WTC11 (cell line): ENCODE measurements at regions not wholly inside any gene's neighbourhood (a gene's known extent, or its start where the extent isn't known, plus 50 kb on each side); places are given as distances from the start of the nearest gene placed in this dataset.

Experiments
- ATAC-seq: fragments of 200-7000 bp; cut with Tn5 transposase; 2 replicates; pipeline ENCODE4 v1.10.0; 2021; ENCODE audit warnings: mild to moderate bottlenecking, moderate library complexity
- CTCF ChIA-PET: fragments of 300-600 bp; sonication (Branson Sonifier 250); formaldehyde crosslinking; loops from one replicate; lab custom pipeline; 2021; ENCODE audit warnings: antibody characterized with exemption; lab: Charles Lee
- POLR2A ChIA-PET: fragments of 350-600 bp; sonication (Branson Sonifier 250); formaldehyde crosslinking; loops from one replicate; lab custom pipeline; 2021; ENCODE audit warnings: antibody characterized with exemption; lab: Charles Lee
- DNase-seq: peaks from one replicate; pipeline ENCODE4 v3.0.0; 2021; ENCODE audit warnings: low spot score
- H3K27ac Mint-ChIP-seq: 2 replicates; pipeline ENCODE4 v1.8.0; 2021; ENCODE audit warnings: mixed read lengths
- H3K27me3 Mint-ChIP-seq: 2 replicates; pipeline ENCODE4 v1.8.0; 2021; ENCODE audit warnings: low read depth, mild to moderate bottlenecking, moderate library complexity, mixed read lengths
- H3K36me3 Mint-ChIP-seq: 2 replicates; pipeline ENCODE4 v1.8.0; 2021; ENCODE audit warnings: mixed read lengths
- H3K4me1 Mint-ChIP-seq: 2 replicates; pipeline ENCODE4 v1.8.0; 2022; ENCODE audit warnings: mixed read lengths
- H3K4me3 Mint-ChIP-seq: 2 replicates; pipeline ENCODE4 v1.8.0; 2021; ENCODE audit warnings: mild to moderate bottlenecking, moderate library complexity, mixed read lengths
- H3K9me3 Mint-ChIP-seq: 2 replicates; pipeline ENCODE4 v1.8.0; 2021; ENCODE audit warnings: mixed read lengths
- ATF1 ChIP-seq: sonication (generic); formaldehyde crosslinking; IDR thresholded peaks from 2 replicates; pipeline ENCODE4 v1.8.1; 2023; ENCODE audit warnings: mild to moderate bottlenecking, moderate library complexity, missing genetic modification reagents
- ELF4 ChIP-seq: sonication (generic); formaldehyde crosslinking; IDR thresholded peaks from 2 replicates; pipeline ENCODE4 v1.8.1; 2022; ENCODE audit warnings: low read depth, mild to moderate bottlenecking, moderate library complexity, missing genetic modification reagents
- FOXK1 ChIP-seq: sonication (generic); formaldehyde crosslinking; IDR thresholded peaks from 2 replicates; pipeline ENCODE4 v1.8.0; 2022; ENCODE audit warnings: mild to moderate bottlenecking, moderate library complexity, missing genetic modification reagents
- JAZF1 ChIP-seq: fragments of 250-450 bp; sonication (Bioruptor Pico); IDR thresholded peaks from 2 replicates; pipeline ENCODE4 v1.9.0; 2021; ENCODE audit warnings: moderate library complexity, mild to moderate bottlenecking, inconsistent platforms
- MYBL2 ChIP-seq: sonication (generic); formaldehyde crosslinking; IDR thresholded peaks from 2 replicates; pipeline ENCODE4 v1.8.1; 2023; ENCODE audit warnings: mild to moderate bottlenecking, moderate library complexity, missing genetic modification reagents
- NR1H2 ChIP-seq: sonication (generic); formaldehyde crosslinking; IDR thresholded peaks from 2 replicates; pipeline ENCODE4 v1.9.0; 2021; ENCODE audit warnings: mild to moderate bottlenecking, moderate library complexity, missing genetic modification reagents
- NR2C2 ChIP-seq: sonication (generic); formaldehyde crosslinking; IDR thresholded peaks from 2 replicates; pipeline ENCODE4 v1.8.0; 2022; ENCODE audit warnings: mild to moderate bottlenecking, missing genetic modification reagents
- PREB ChIP-seq: sonication (generic); formaldehyde crosslinking; IDR thresholded peaks from 2 replicates; pipeline ENCODE4 v1.8.1; 2022; ENCODE audit warnings: mild to moderate bottlenecking, missing genetic modification reagents, moderate library complexity, borderline replicate concordance
- RELA ChIP-seq: sonication (generic); formaldehyde crosslinking; IDR thresholded peaks from 2 replicates; pipeline ENCODE4 v1.8.1; 2022; ENCODE audit warnings: missing genetic modification reagents, mild to moderate bottlenecking, borderline replicate concordance
- ZBTB21 ChIP-seq: sonication (generic); formaldehyde crosslinking; IDR thresholded peaks from 2 replicates; pipeline ENCODE4 v1.8.1; 2023; ENCODE audit warnings: mild to moderate bottlenecking, missing genetic modification reagents, borderline replicate concordance
- ZNF232 ChIP-seq: sonication (generic); formaldehyde crosslinking; IDR thresholded peaks from 2 replicates; pipeline ENCODE4 v1.8.0; 2022; ENCODE audit warnings: mild to moderate bottlenecking, missing genetic modification reagents
- ZNF671 ChIP-seq: fragments of 250-450 bp; sonication (Bioruptor Pico); IDR thresholded peaks from 2 replicates; pipeline ENCODE4 v1.8.0; 2021; ENCODE audit warnings: mild to moderate bottlenecking
- TF ChIP-seq, protein P1 (sequence below): sonication (generic); formaldehyde crosslinking; IDR thresholded peaks from 2 replicates; pipeline ENCODE4 v1.8.1; 2022; ENCODE audit warnings: mild to moderate bottlenecking, moderate library complexity, missing genetic modification reagents
- TF ChIP-seq, protein P2 (sequence below): sonication (generic); formaldehyde crosslinking; IDR thresholded peaks from 2 replicates; pipeline ENCODE4 v1.8.0; 2023; ENCODE audit warnings: mild to moderate bottlenecking, missing genetic modification reagents
- TF ChIP-seq, protein P3 (sequence below): sonication (generic); formaldehyde crosslinking; IDR thresholded peaks from 2 replicates; pipeline ENCODE4 v1.8.1; 2023; ENCODE audit warnings: mild to moderate bottlenecking, moderate library complexity, missing genetic modification reagents
- TF ChIP-seq, protein P4 (sequence below): sonication (generic); formaldehyde crosslinking; IDR thresholded peaks from 2 replicates; pipeline ENCODE4 v1.8.0; 2022; ENCODE audit warnings: mild to moderate bottlenecking, missing genetic modification reagents
- TF ChIP-seq, protein P5 (sequence below): sonication (generic); formaldehyde crosslinking; conservative IDR thresholded peaks from 2 replicates; pipeline ENCODE4 v1.8.1; 2023; ENCODE audit warnings: mild to moderate bottlenecking, low read depth, missing genetic modification reagents, moderate library complexity

- TF ChIP-seq MYBL2 (CRISPR knock-in tag) (no peak), ZNF671 (no peak), JAZF1 (CRISPR knock-in tag) (no peak), ZNF232 (CRISPR knock-in tag) (no peak), ATF1 (CRISPR knock-in tag) (no peak)
- TF ChIP-seq, protein P1, sequence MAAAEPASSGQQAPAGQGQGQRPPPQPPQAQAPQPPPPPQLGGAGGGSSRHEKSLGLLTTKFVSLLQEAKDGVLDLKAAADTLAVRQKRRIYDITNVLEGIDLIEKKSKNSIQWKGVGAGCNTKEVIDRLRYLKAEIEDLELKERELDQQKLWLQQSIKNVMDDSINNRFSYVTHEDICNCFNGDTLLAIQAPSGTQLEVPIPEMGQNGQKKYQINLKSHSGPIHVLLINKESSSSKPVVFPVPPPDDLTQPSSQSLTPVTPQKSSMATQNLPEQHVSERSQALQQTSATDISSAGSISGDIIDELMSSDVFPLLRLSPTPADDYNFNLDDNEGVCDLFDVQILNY = no peak
- TF ChIP-seq, all 79 proteins: peak for 0
- Mint-ChIP-seq H3K4me3 (no peak overlapping the region), H3K9me3 (peaks cover 16% of the 10 kb centered on the region), H3K27ac (no peak overlapping the region), H3K36me3 (peaks cover 5% of the 10 kb centered on the region; the same call in 1 of the 2 replicates), H3K27me3 (no peaks in the 10 kb centered on the region), H3K4me1 (peaks cover 2% of the 10 kb centered on the region; the same call in 1 of the 2 replicates)
- ATAC-seq (no peak), DNase-seq (no peak)
- ChIA-PET POLR2A (no interaction called here), CTCF (no interaction called here)
Measured at GRCh38 chr4:189129044-189129694, 811.5 kb upstream of the FRG1 start.

DNA sequence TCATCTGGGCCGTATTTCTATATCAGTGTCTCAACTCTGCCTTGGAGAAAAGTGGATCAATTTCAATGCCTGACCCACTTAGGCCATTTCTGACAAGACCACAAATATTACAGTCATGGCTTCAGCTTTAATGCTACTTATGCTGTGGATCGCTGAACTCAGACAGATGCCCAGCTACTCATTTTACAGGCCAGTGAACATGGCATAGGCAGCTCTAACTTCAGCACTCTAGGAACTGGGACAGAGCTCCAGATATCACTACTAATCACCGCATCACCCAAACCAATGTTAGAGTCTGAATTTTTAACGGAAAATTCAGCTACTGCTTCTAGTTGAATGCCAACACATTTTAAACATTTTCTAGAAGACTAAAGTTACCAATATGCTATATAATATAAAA is 809.6 kb upstream of the FRG1 start:
- Mint-ChIP-seq H3K9me3 (peaks cover 14% of the 10 kb centered on the region), H3K27me3 (no peaks in the 10 kb centered on the region), H3K4me3 (no peak overlapping the region), H3K36me3 (peaks cover 3% of the 10 kb centered on the region; the same call in 1 of the 2 replicates), H3K4me1 (no peaks in the 10 kb centered on the region), H3K27ac (no peak overlapping the region)
- CTCF ChIA-PET = interaction anchor here (0.6 to 1.8 kb wide), 3 partner anchors 41 to 879 kb away, joined by 3 to 4 read pairs (median 3); no protein-coding TSS in a partner anchor
- no peak for ATAC-seq
- TF ChIP-seq NR1H2 (CRISPR knock-in tag) (no peak), ZBTB21 (CRISPR knock-in tag) (no peak), RELA (CRISPR knock-in tag) (no peak), PREB (CRISPR knock-in tag) (no peak), ELF4 (CRISPR knock-in tag) (no peak), FOXK1 (CRISPR knock-in tag) (no peak), NR2C2 (CRISPR knock-in tag) (no peak)
- TF ChIP-seq, protein P2, sequence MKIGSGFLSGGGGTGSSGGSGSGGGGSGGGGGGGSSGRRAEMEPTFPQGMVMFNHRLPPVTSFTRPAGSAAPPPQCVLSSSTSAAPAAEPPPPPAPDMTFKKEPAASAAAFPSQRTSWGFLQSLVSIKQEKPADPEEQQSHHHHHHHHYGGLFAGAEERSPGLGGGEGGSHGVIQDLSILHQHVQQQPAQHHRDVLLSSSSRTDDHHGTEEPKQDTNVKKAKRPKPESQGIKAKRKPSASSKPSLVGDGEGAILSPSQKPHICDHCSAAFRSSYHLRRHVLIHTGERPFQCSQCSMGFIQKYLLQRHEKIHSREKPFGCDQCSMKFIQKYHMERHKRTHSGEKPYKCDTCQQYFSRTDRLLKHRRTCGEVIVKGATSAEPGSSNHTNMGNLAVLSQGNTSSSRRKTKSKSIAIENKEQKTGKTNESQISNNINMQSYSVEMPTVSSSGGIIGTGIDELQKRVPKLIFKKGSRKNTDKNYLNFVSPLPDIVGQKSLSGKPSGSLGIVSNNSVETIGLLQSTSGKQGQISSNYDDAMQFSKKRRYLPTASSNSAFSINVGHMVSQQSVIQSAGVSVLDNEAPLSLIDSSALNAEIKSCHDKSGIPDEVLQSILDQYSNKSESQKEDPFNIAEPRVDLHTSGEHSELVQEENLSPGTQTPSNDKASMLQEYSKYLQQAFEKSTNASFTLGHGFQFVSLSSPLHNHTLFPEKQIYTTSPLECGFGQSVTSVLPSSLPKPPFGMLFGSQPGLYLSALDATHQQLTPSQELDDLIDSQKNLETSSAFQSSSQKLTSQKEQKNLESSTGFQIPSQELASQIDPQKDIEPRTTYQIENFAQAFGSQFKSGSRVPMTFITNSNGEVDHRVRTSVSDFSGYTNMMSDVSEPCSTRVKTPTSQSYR = no peak
- TF ChIP-seq, protein P3, sequence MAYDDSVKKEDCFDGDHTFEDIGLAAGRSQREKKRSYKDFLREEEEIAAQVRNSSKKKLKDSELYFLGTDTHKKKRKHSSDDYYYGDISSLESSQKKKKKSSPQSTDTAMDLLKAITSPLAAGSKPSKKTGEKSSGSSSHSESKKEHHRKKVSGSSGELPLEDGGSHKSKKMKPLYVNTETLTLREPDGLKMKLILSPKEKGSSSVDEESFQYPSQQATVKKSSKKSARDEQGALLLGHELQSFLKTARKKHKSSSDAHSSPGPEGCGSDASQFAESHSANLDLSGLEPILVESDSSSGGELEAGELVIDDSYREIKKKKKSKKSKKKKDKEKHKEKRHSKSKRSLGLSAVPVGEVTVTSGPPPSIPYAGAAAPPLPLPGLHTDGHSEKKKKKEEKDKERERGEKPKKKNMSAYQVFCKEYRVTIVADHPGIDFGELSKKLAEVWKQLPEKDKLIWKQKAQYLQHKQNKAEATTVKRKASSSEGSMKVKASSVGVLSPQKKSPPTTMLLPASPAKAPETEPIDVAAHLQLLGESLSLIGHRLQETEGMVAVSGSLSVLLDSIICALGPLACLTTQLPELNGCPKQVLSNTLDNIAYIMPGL (CRISPR knock-in tag) = no peak
- TF ChIP-seq, protein P4, sequence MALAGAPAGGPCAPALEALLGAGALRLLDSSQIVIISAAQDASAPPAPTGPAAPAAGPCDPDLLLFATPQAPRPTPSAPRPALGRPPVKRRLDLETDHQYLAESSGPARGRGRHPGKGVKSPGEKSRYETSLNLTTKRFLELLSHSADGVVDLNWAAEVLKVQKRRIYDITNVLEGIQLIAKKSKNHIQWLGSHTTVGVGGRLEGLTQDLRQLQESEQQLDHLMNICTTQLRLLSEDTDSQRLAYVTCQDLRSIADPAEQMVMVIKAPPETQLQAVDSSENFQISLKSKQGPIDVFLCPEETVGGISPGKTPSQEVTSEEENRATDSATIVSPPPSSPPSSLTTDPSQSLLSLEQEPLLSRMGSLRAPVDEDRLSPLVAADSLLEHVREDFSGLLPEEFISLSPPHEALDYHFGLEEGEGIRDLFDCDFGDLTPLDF (CRISPR knock-in tag) = no peak
- TF ChIP-seq, protein P5, sequence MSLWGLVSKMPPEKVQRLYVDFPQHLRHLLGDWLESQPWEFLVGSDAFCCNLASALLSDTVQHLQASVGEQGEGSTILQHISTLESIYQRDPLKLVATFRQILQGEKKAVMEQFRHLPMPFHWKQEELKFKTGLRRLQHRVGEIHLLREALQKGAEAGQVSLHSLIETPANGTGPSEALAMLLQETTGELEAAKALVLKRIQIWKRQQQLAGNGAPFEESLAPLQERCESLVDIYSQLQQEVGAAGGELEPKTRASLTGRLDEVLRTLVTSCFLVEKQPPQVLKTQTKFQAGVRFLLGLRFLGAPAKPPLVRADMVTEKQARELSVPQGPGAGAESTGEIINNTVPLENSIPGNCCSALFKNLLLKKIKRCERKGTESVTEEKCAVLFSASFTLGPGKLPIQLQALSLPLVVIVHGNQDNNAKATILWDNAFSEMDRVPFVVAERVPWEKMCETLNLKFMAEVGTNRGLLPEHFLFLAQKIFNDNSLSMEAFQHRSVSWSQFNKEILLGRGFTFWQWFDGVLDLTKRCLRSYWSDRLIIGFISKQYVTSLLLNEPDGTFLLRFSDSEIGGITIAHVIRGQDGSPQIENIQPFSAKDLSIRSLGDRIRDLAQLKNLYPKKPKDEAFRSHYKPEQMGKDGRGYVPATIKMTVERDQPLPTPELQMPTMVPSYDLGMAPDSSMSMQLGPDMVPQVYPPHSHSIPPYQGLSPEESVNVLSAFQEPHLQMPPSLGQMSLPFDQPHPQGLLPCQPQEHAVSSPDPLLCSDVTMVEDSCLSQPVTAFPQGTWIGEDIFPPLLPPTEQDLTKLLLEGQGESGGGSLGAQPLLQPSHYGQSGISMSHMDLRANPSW (CRISPR knock-in tag) = no peak
- DNase-seq = no peak
- POLR2A ChIA-PET = no interaction called here
